Muscle layer of duodenum (tissue), 2 donors: ENCODE measurements at regions not wholly inside any gene's neighbourhood (a gene's known extent, or its start where the extent isn't known, plus 50 kb on each side); places are given as distances from the start of the nearest gene placed in this dataset.
A peak's percentile ranks its signal among the peaks of the same experiment; 100 is the strongest.

Experiments
- H3K27ac ChIP-seq: one replicate; pipeline ENCODE4 v1.7.0; 2013; ENCODE audit warnings: mild to moderate bottlenecking, low read length
- H3K27me3 ChIP-seq: one replicate; pipeline ENCODE4 v1.7.0; 2013; ENCODE audit warnings: low read depth, mild to moderate bottlenecking, control low read depth, low read length
- H3K36me3 ChIP-seq, 2 donors: one replicate each; pipeline ENCODE4 v1.7.0; 2013; ENCODE audit warnings: low read length in 2 of 2, control low read depth in 1 of 2, mild to moderate bottlenecking in 1 of 2; ENCODE audit not compliant: insufficient read depth in 2 of 2, control insufficient read depth in 1 of 2
- H3K4me1 ChIP-seq, 2 donors: one replicate each; pipeline ENCODE4 v1.7.0; 2013; ENCODE audit warnings: low read length in 2 of 2, mild to moderate bottlenecking in 2 of 2, control low read depth in 1 of 2, moderate library complexity in 1 of 2; ENCODE audit not compliant: insufficient read depth in 2 of 2, control insufficient read depth in 1 of 2
- H3K4me3 ChIP-seq, 2 donors: one replicate each; pipeline ENCODE4 v1.7.0; 2013; ENCODE audit warnings: low read length in 2 of 2, low read depth in 1 of 2, mild to moderate bottlenecking in 1 of 2
- H3K9me3 ChIP-seq, 2 donors: one replicate each; pipeline ENCODE4 v1.7.0; 2013; ENCODE audit warnings: low read length in 2 of 2, control low read depth in 1 of 2, mild to moderate bottlenecking in 1 of 2; ENCODE audit not compliant: control insufficient read depth in 1 of 2
- donor health status: healthy.

DNA sequence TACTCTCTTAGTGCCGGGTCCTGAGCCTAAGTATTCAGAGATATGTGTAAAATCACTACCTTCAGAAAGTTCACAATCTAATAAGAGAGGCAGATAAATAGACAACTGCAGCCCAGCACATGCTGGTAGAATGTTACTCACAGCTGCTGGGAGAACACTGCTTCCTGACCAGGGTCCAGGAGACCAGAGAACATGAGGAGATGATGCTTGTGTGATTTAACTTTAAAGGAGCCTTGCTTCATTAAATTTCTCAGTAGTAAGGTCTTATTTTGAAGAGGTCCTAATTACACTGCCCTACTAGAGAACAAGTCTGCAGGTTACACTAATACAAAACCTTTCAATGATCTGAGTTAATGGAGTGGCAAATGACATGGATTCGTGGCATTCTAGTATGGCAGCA, 209.9 kb upstream of the TRIB2 start:
- Histone ChIP-seq H3K27me3 (no peaks in the 10 kb centered on the region), H3K36me3 (no peaks in the 10 kb centered on the region), H3K4me3 (no peak overlapping the region), H3K9me3 (no peaks in the 10 kb centered on the region), H3K4me1 (no peaks in the 10 kb centered on the region), H3K27ac (no peak overlapping the region)

- Histone ChIP-seq H3K36me3 (no peaks in the 10 kb centered on the region), H3K4me3 (no peak overlapping the region), H3K4me1 (no peaks in the 10 kb centered on the region), H3K9me3 (no peaks in the 10 kb centered on the region), H3K27me3 (no peaks in the 10 kb centered on the region), H3K27ac (no peak overlapping the region)
Measured at GRCh38 chr2:12507295-12507694, 209.4 kb upstream of the TRIB2 start.

GRCh38 chr2:12510070-12510469, 206.7 kb upstream of the TRIB2 start:
- Histone ChIP-seq H3K36me3 (no peaks in the 10 kb centered on the region), H3K4me1 (no peaks in the 10 kb centered on the region), H3K4me3 (no peak overlapping the region), H3K27ac (no peak overlapping the region), H3K9me3 (no peaks in the 10 kb centered on the region), H3K27me3 (no peaks in the 10 kb centered on the region)

DNA sequence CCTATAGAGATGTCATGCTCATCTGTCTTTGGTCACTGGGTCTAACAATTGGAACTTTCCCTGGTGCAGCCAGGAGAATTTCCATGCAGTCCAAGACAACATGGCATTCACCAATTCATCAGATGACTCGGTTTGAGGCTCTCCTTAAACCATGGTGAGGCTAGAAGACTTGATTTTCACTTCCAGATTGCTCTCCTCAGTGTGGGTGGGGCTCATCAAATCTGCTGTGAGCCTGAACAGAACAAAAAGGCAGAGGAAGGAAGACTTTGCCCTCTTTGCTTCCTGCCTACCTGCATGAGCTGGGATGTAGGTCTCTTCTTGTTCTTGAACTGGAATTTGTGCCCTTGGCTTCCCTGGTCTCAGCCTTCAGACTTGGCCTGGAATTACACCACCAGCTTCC, 203.4 kb upstream of the TRIB2 start:
- Histone ChIP-seq H3K4me3 (no peak overlapping the region), H3K9me3 (no peaks in the 10 kb centered on the region), H3K4me1 (no peaks in the 10 kb centered on the region), H3K36me3 (no peaks in the 10 kb centered on the region), H3K27me3 (no peaks in the 10 kb centered on the region), H3K27ac (no peak overlapping the region)

- no peaks in the 10 kb centered on the region for H3K9me3 ChIP-seq
- no peak overlapping the region for H3K27ac ChIP-seq
- H3K27me3 ChIP-seq = no peaks in the 10 kb centered on the region
- H3K36me3 ChIP-seq = no peaks in the 10 kb centered on the region
- no peaks in the 10 kb centered on the region for H3K4me1 ChIP-seq
- H3K4me3 ChIP-seq = no peak overlapping the region
Measured at GRCh38 chr2:12514168-12514567, 202.6 kb upstream of the TRIB2 start.

- Histone ChIP-seq H3K4me1 (no peaks in the 10 kb centered on the region), H3K36me3 (no peaks in the 10 kb centered on the region), H3K27ac (no peak overlapping the region), H3K9me3 (no peaks in the 10 kb centered on the region), H3K27me3 (no peaks in the 10 kb centered on the region), H3K4me3 (no peak overlapping the region)
Measured at GRCh38 chr2:12514631-12515437, 201.9 kb upstream of the TRIB2 start.

DNA sequence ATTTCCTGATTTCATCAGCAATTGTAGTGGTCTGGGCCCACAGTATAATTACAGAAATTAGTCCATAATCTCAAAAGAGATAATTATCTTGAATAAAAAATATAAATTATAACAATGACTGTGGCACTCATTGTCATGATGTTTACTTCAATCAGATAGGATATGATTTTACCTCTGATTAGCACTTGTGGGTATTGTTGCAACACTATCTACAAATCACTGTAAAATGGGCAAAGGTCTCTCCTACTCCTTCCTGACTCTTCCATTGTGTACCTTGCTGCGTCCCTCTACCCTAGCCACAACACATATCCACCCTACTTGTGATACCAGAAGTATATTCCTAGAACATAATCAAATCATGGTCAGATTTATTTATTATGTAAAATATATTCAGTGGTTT, 200.9 kb upstream of the TRIB2 start:
- H3K27me3 ChIP-seq = no peaks in the 10 kb centered on the region
- no peaks in the 10 kb centered on the region for H3K36me3 ChIP-seq
- no peak overlapping the region for H3K27ac ChIP-seq
- H3K9me3 ChIP-seq = no peaks in the 10 kb centered on the region
- H3K4me1 ChIP-seq = no peaks in the 10 kb centered on the region
- H3K4me3 ChIP-seq = no peak overlapping the region

DNA sequence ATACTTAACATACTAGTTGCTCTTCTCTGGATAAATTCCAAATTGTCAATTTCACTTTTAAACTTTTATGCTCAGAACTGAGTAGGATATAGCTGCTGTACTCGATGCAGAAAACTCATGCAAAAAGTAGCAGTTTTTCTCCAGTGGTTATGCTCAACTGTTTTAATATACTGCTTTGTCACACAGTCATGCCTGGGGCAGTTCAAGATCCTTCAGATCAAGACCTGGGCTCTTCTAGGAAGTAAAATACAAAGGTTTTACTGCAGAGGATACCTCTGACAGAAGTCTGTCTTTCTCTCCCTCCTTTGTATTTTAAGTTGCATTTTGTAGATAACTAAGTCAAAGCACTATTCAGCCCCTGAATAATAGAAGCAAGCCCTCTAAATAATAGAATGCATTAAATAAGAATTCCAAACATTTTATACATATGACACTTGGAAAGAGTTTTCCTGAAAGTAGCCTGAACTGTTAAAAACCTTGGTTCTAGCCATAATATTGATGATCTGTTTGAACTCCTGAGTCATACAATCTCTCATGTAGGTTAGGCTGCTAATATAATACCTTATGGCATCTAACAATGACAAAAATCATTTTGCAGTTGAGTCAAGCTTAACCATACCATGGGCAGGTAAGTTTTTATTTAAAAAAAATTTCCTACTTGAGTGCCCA, 183.3 kb upstream of the TRIB2 start:
- Histone ChIP-seq H3K27me3 (no peaks in the 10 kb centered on the region), H3K27ac (no peak overlapping the region), H3K4me3 (no peak overlapping the region), H3K9me3 (no peaks in the 10 kb centered on the region), H3K36me3 (no peaks in the 10 kb centered on the region), H3K4me1 (no peaks in the 10 kb centered on the region)

- Histone ChIP-seq H3K36me3 (no peaks in the 10 kb centered on the region), H3K27ac (no peak overlapping the region)
Measured at GRCh38 chr2:12534646-12535263, 182.0 kb upstream of the TRIB2 start.

DNA sequence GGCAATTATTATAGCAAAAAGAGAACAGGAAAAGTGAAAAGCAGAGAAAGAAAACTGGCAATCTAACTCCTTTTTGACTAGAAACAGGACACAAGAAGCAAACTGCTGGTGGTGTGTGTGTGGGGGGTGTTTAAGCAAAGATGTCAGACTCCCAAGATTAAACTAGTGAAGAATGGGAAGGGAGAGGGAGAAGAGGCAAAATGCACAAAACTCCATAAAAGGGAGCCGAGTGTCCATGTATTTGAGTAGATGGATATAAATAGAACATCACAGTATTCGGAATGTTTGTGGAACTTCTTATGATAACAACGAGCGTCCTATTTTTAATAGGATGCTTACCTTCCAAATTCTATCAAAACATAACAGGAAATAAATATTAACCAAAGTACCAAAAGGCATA, 179.8 kb upstream of the TRIB2 start:
- H3K27ac ChIP-seq = peak overlapping the region; percentile 0
- H3K9me3 ChIP-seq = no peaks in the 10 kb centered on the region
- H3K36me3 ChIP-seq = no peaks in the 10 kb centered on the region
- H3K4me1 ChIP-seq = peaks cover 0 to 13% of the 10 kb centered on the region in 2 donors
- H3K27me3 ChIP-seq = no peaks in the 10 kb centered on the region
- no peak overlapping the region for H3K4me3 ChIP-seq

More at GRCh38 chr2:12534646-12535263, 182.0 kb upstream of the TRIB2 start:
- H3K4me3 ChIP-seq = no peak overlapping the region
- no peaks in the 10 kb centered on the region for H3K9me3 ChIP-seq
- H3K27me3 ChIP-seq = no peaks in the 10 kb centered on the region
- H3K4me1 ChIP-seq = peaks cover 0 to 8% of the 10 kb centered on the region in 2 donors

GRCh38 chr2:12538138-12538694, 178.5 kb upstream of the TRIB2 start:
- no peaks in the 10 kb centered on the region for H3K27me3 ChIP-seq
- no peaks in the 10 kb centered on the region for H3K36me3 ChIP-seq
- no peak overlapping the region for H3K4me3 ChIP-seq
- no peak overlapping the region for H3K27ac ChIP-seq
- H3K4me1 ChIP-seq = peaks cover 0 to 13% of the 10 kb centered on the region in 2 donors
- no peaks in the 10 kb centered on the region for H3K9me3 ChIP-seq
